DMS79 treated with DMSO at 0.1 percent for 48 hours (cell line): ENCODE measurements at regions not wholly inside any gene's neighbourhood (a gene's known extent, or its start where the extent isn't known, plus 50 kb on each side); places are given as distances from the start of the nearest gene placed in this dataset.
A peak's percentile ranks its signal among the peaks of the same experiment; 100 is the strongest.

Experiments
- DNase-seq: peaks from one replicate; lab custom pipeline; 2025; lab: John Stamatoyannopoulos, UW

- no peak for DNase-seq
Measured at GRCh38 chr18:34594266-34594665, 115.8 kb upstream of the DTNA start.

GRCh38 chr18:34595690-34596089 lies 114.4 kb upstream of the DTNA start:
- DNase-seq, result no peak

GRCh38 chr18:34598120-34598635 lies 111.9 kb upstream of the DTNA start:
- no peak for DNase-seq

GRCh38 chr18:34600158-34600557 lies 109.9 kb upstream of the DTNA start:
- no peak for DNase-seq

- no peak for DNase-seq
Measured at GRCh38 chr18:34600874-34601656, 109.0 kb upstream of the DTNA start.

- DNase-seq, result no peak
Measured at GRCh38 chr18:34604591-34604990, 105.5 kb upstream of the DTNA start.

- DNase-seq, result no peak
Measured at GRCh38 chr18:34606851-34607250, 103.2 kb upstream of the DTNA start.

GRCh38 chr18:34608064-34608463 lies 102.0 kb upstream of the DTNA start:
- DNase-seq, result no peak

- no peak for DNase-seq
Measured at GRCh38 chr18:34609986-34610648, 100.0 kb upstream of the DTNA start.

GRCh38 chr18:34611904-34612303 lies 98.2 kb upstream of the DTNA start:
- no peak for DNase-seq

- DNase-seq, result no peak
Measured at GRCh38 chr18:34620258-34620861, 89.7 kb upstream of the DTNA start.

GRCh38 chr18:34623557-34623956 lies 86.5 kb upstream of the DTNA start:
- DNase-seq, result no peak

GRCh38 chr18:34624551-34624950 lies 85.5 kb upstream of the DTNA start:
- no peak for DNase-seq

GRCh38 chr18:34626404-34627136 lies 83.5 kb upstream of the DTNA start:
- DNase-seq, result no peak

GRCh38 chr18:34627137-34627920 lies 82.8 kb upstream of the DTNA start:
- DNase-seq, result no peak

- peak; percentile 51 for DNase-seq
Measured at GRCh38 chr18:34631093-34631966, 78.8 kb upstream of the DTNA start.

- no peak for DNase-seq
Measured at GRCh38 chr18:34632321-34632720, 77.8 kb upstream of the DTNA start.

- DNase-seq, result no peak
Measured at GRCh38 chr18:34633368-34633767, 76.7 kb upstream of the DTNA start.

- DNase-seq, result no peak
Measured at GRCh38 chr18:34637094-34637801, 72.8 kb upstream of the DTNA start.

GRCh38 chr18:34639687-34640086 lies 70.4 kb upstream of the DTNA start:
- DNase-seq, result no peak
